ENCODE measurements at regions not wholly inside any gene's neighbourhood (a gene's known extent, or its start where the extent isn't known, plus 50 kb on each side); places are given as distances from the start of the nearest gene placed in this dataset.

DNA sequence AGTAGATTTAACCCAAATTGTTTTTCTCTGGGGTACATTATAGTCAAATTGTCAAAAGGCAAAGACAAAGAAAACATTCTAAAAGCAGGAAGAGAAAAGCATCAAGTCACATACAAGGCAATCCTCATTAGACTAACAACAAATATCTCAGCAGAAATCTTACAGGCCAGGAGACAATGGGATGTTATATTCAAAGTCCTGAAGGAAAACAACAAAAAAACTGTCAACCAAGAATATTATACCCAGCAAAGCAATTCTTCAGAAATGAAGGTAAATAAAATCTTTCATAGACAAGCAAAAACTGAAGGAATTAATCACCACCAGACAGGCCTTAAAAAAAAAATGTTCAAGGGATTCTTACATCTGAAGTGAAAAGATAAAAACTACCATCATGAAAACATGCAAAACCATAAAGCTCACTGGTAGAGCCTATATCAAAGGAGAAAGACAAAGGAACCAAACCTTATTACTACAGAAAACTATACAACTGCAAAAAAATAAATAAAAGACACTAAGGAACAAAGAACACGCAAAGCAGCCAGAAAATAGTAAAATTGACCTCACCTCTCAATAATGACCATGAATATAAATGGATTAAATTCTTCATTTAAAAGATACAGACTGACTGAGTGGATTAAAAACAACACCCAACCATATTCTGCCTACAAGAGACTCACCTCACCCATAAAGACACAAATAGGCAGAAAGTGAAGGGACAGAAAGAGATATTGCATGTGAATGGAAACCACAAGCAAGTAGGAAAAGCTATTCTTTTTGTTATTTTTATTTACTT lies 113.8 kb upstream of the ZC3H11B start:
- TF ChIP-seq CTCF (IDR thresholded peaks at IDR 0.05): no peak
- no peak for TF ChIP-seq POLR2A (IDR thresholded peaks at IDR 0.05)

Measured in ovary (tissue), 3 donors.